GM12878 (cell line): ENCODE measurements at regions not wholly inside any gene's neighbourhood (a gene's known extent, or its start where the extent isn't known, plus 50 kb on each side); places are given as distances from the start of the nearest gene placed in this dataset.

ENCODE experiments used
- ATAC-seq: fragments of 200-7000 bp; cut with Tn5 transposase; 3 replicates; pipeline ENCODE4 v1.9.1; 2020; ENCODE audit warnings: mild to moderate bottlenecking, moderate library complexity
- BruUV-seq: library from RNA; stranded (reverse); fragments of 400-500 nt; replicated peaks from 2 replicates; lab custom pipeline; 2021; lab: Mats Ljungman, UMichigan
- CTCF ChIA-PET: fragments of 300-600 bp; sonication (Branson Sonifier 250); formaldehyde crosslinking; extraction: SDS; loops from one replicate; lab custom pipeline; 2021; ENCODE audit warnings: inconsistent platforms; lab: Yijun Ruan, JAX
- POLR2A ChIA-PET: fragments of 350-600 bp; formaldehyde crosslinking; extraction: SDS; loops from one replicate; lab custom pipeline; 2021; ENCODE audit warnings: inconsistent platforms; lab: Charles Lee
- RAD21 ChIA-PET: fragments of 300-600 bp; sonication (Branson Sonifier 250); formaldehyde crosslinking; loops from one replicate; lab custom pipeline; 2023; ENCODE audit warnings: antibody characterized with exemption; ENCODE audit not compliant: unreplicated experiment; lab: Charles Lee
- SMC1A ChIA-PET: fragments of 300-600 bp; sonication (Branson Sonifier 250); formaldehyde crosslinking; loops from one replicate; lab custom pipeline; 2023; ENCODE audit not compliant: unreplicated experiment, uncharacterized antibody; lab: Charles Lee
- DNase-seq: peaks from one replicate; pipeline ENCODE4 v3.0.0-alpha.2; 2011; ENCODE audit warnings: low read depth, low spot score
- FAIRE-seq: peaks from 3 replicates; lab custom pipeline; 2011; peaks lifted over from hg19 to GRCh38; lab: Jason Lieb, UNC
- H2AFZ ChIP-seq: 2 replicates; pipeline ENCODE4 v1.6.0; 2011; ENCODE audit warnings: low read depth, low read length, control low read depth; ENCODE audit not compliant: control insufficient read depth
- H3K27ac ChIP-seq: 2 replicates; pipeline ENCODE4 v1.5.1; 2011; ENCODE audit warnings: control low read depth; ENCODE audit not compliant: control insufficient read depth, insufficient read depth
- H3K27me3 ChIP-seq, 2 experiments: replicated peaks in 1 of 2; 2 replicates each; pipeline versions ENCODE4 v1.6.0 to v1.6.1; 2011; ENCODE audit warnings: low read length in 1 of 2; ENCODE audit not compliant: control insufficient read depth in 2 of 2, insufficient read depth in 2 of 2
- H3K36me3 ChIP-seq, 2 experiments: 2 replicates each; pipeline ENCODE4 v1.5.1; 2011; ENCODE audit warnings: low read length in 1 of 2; ENCODE audit not compliant: control insufficient read depth in 2 of 2, insufficient read depth in 2 of 2
- H3K4me1 ChIP-seq: 2 replicates; pipeline ENCODE4 v1.6.1; 2011; ENCODE audit warnings: mild to moderate bottlenecking, low read length, moderate library complexity, mixed read lengths; ENCODE audit not compliant: control insufficient read depth, insufficient read depth
- H3K4me2 ChIP-seq: 2 replicates; pipeline ENCODE4 v1.6.0; 2011; ENCODE audit warnings: control low read depth; ENCODE audit not compliant: control insufficient read depth, insufficient read depth
- H3K4me3 ChIP-seq: fragments of 200-600 bp; sonication (generic); 2 replicates; pipeline ENCODE4 v1.5.1; 2016
- H3K79me2 ChIP-seq: 2 replicates; pipeline ENCODE4 v1.6.0; 2011; ENCODE audit warnings: low read length; ENCODE audit not compliant: control insufficient read depth, insufficient read depth
- H3K9ac ChIP-seq: 2 replicates; pipeline ENCODE4 v1.8.0; 2011; ENCODE audit warnings: low read length, control low read depth, mixed read lengths; ENCODE audit not compliant: control insufficient read depth, insufficient read depth
- H3K9me3 ChIP-seq: replicated peaks from 3 replicates; pipeline ENCODE4 v1.5.1; 2011; ENCODE audit warnings: mild to moderate bottlenecking, low read length; ENCODE audit not compliant: control insufficient read depth, insufficient read depth
- H4K20me1 ChIP-seq: 2 replicates; pipeline ENCODE4 v1.6.0; 2011; ENCODE audit not compliant: control insufficient read depth, insufficient read depth
- CHD2 ChIP-seq: IDR thresholded peaks from 2 replicates; pipeline ENCODE4 v1.6.1; 2011; ENCODE audit warnings: low read depth, low read length, improper control_type of control experiment, borderline replicate concordance
- CHD4 ChIP-seq: fragments of 200-600 bp; sonication (generic); IDR thresholded peaks from 2 replicates; pipeline ENCODE4 v1.6.1; 2016; ENCODE audit warnings: mild to moderate bottlenecking
- CREM ChIP-seq: IDR thresholded peaks from 2 replicates; pipeline ENCODE4 v1.6.1; 2014; ENCODE audit warnings: antibody characterized with exemption, low read depth
- CTCF ChIP-seq, 3 experiments: IDR thresholded peaks in 2 of 3; conservative IDR thresholded peaks in 1 of 3; 2 replicates each; pipeline ENCODE4 v1.5.1; 2011; ENCODE audit warnings: low read depth in 3 of 3, low read length in 3 of 3, mild to moderate bottlenecking in 3 of 3, control low read depth in 2 of 3, moderate library complexity in 2 of 3, inconsistent platforms in 1 of 3, mixed read lengths in 1 of 3; ENCODE audit not compliant: control insufficient read depth in 2 of 3, insufficient read depth in 1 of 3; ENCODE audit errors: extremely low read depth in 1 of 3
- FOXK2 ChIP-seq: fragments of 450-650 bp; IDR thresholded peaks from 2 replicates; pipeline ENCODE4 v1.6.1; 2017; ENCODE audit warnings: mild to moderate bottlenecking, moderate library complexity
- MAX ChIP-seq: IDR thresholded peaks from 2 replicates; pipeline ENCODE4 v1.6.1; 2012; ENCODE audit warnings: low read depth, low read length, improper control_type of control experiment
- MYB ChIP-seq: fragments of 150-350 bp; IDR thresholded peaks from 2 replicates; pipeline ENCODE4 v1.6.1; 2014; ENCODE audit warnings: mild to moderate bottlenecking, low read depth, low read length, borderline replicate concordance
- POLR2AphosphoS5 ChIP-seq: IDR thresholded peaks from 2 replicates; pipeline ENCODE4 v1.6.1; 2011; ENCODE audit warnings: mild to moderate bottlenecking, low read length, inconsistent platforms
- RB1 ChIP-seq: fragments of 450-650 bp; formaldehyde crosslinking; IDR thresholded peaks from 2 replicates; pipeline ENCODE4 v1.6.1; 2017; ENCODE audit warnings: mild to moderate bottlenecking, borderline replicate concordance
- SMAD5 ChIP-seq: IDR thresholded peaks from 2 replicates; pipeline ENCODE4 v1.6.1; 2016; ENCODE audit warnings: antibody characterized with exemption, low read depth
- TCF12 ChIP-seq: IDR thresholded peaks from 2 replicates; pipeline ENCODE4 v1.6.1; 2011; ENCODE audit warnings: low read depth, mild to moderate bottlenecking, low read length
- WGBS: methylation state at CpG from one replicate; pipeline ENCODE4 v1.1.6; 2016; ENCODE audit warnings: low lambda C conversion rate; ENCODE audit not compliant: insufficient replicate concordance, insufficient coverage; ENCODE audit errors: missing lambda C conversion rate; 5-methylcytosine and 5-hydroxymethylcytosine counted together
- in situ Hi-C: fragments of 300-500 bp; cut with MboI; formaldehyde crosslinking; loops from 9 replicates; pipeline ENCODE4 v1.14.3; 2018; ENCODE audit warnings: mixed read lengths
- intact Hi-C: fragments of 100-400 bp; cut with micrococcal nuclease; formaldehyde crosslinking; loops from one replicate; pipeline ENCODE4 v1.14.2; 2022; ENCODE audit not compliant: unreplicated experiment

GRCh38 chr1:38256072-38256471 is 209.5 kb upstream of the POU3F1 start:
- ATAC-seq: no peak
- TF ChIP-seq CREM: no peak
- TF ChIP-seq CHD4: no peak
- TF ChIP-seq MYB: no peak
- no peak for TF ChIP-seq TCF12
- no peak for TF ChIP-seq CHD2
- no peak for TF ChIP-seq CTCF (IDR thresholded peaks at IDR 0.05 in 2 of 3, conservative IDR thresholded peaks at IDR 0.05 in 1 of 3; ENCODE audit: control insufficient read depth in 2 of 3, extremely low read depth in 1 of 3, insufficient read depth in 1 of 3, low read depth in 3 of 3, low read length in 3 of 3)
- TF ChIP-seq RB1: no peak
- TF ChIP-seq MAX: no peak
- TF ChIP-seq FOXK2: no peak
- no peak for TF ChIP-seq POLR2AphosphoS5
- TF ChIP-seq SMAD5: no peak
- BruUV-seq: no TSS peak

More at GRCh38 chr1:38256072-38256471, 209.5 kb upstream of the POU3F1 start:
- Histone ChIP-seq H3K36me3 (no peaks in the 10 kb centered on the region), H3K27ac (no peak overlapping the region), H3K4me2 (no peak overlapping the region), H3K79me2 (no peaks in the 10 kb centered on the region), H2AFZ (no peak overlapping the region), H4K20me1 (no peaks in the 10 kb centered on the region), H3K27me3 (no peaks in the 10 kb centered on the region; a peak in 1 of 4 replicates), H3K4me1 (no peaks in the 10 kb centered on the region), H3K9ac (no peak overlapping the region), H3K4me3 (no peak overlapping the region), H3K9me3 (no peaks in the 10 kb centered on the region; the same call in 2 of the 3 replicates)
- ChIA-PET RAD21 (no interaction called here), SMC1A (interaction anchor here (1.1 kb wide), 1 partner anchor 90 kb away, joined by 3 read pairs; no protein-coding TSS in a partner anchor), CTCF (no interaction called here), POLR2A (no interaction called here)
- 40% methylated on average over 7 of the region's 9 CpGs for WGBS
- intact Hi-C loops (no loop called here), in situ Hi-C loops (no loop called here)
- FAIRE-seq: no peak
- DNase-seq: no peak
